Suprapubic skin (tissue), 4 donors: ENCODE measurements at regions not wholly inside any gene's neighbourhood (a gene's known extent, or its start where the extent isn't known, plus 50 kb on each side); places are given as distances from the start of the nearest gene placed in this dataset.

Source experiments
- CTCF ChIP-seq, 2 donors: fragments of 200-600 bp in 1 of 2; fragments of 450-650 bp in 1 of 2; sonication (generic) in 1 of 2; IDR thresholded peaks; one replicate each; pipeline ENCODE4 v1.5.1; 2016 to 2019; ENCODE audit warnings: antibody characterized with exemption in 2 of 2, mild to moderate bottlenecking in 1 of 2, moderate library complexity in 1 of 2
- EP300 ChIP-seq: sonication (generic); formaldehyde crosslinking; IDR thresholded peaks from one replicate; pipeline ENCODE4 v1.6.1; 2017; ENCODE audit warnings: antibody characterized with exemption
- POLR2A ChIP-seq, 2 donors: fragments of 450-650 bp; IDR thresholded peaks; one replicate each; pipeline ENCODE4 v1.6.1; 2017; ENCODE audit warnings: antibody characterized with exemption in 2 of 2, mild to moderate bottlenecking in 2 of 2, moderate library complexity in 2 of 2
- POLR2AphosphoS5 ChIP-seq, 3 donors: sonication (generic); formaldehyde crosslinking; IDR thresholded peaks; one replicate each; pipeline ENCODE4 v1.6.1; 2017; ENCODE audit warnings: antibody characterized with exemption in 3 of 3

GRCh38 chr2:185152186-185152585, 553.9 kb downstream of the ZNF804A start:
- TF ChIP-seq EP300, result no peak
- no peak for TF ChIP-seq CTCF (IDR thresholded peaks at IDR 0.05)
- TF ChIP-seq POLR2AphosphoS5 (IDR thresholded peaks at IDR 0.05), result no peak
- no peak for TF ChIP-seq POLR2A (IDR thresholded peaks at IDR 0.05)
